ENCODE measurements at regions not wholly inside any gene's neighbourhood (a gene's known extent, or its start where the extent isn't known, plus 50 kb on each side); places are given as distances from the start of the nearest gene placed in this dataset.

GRCh38 chr21:43338951-43339350, 88.0 kb downstream of the SIK1 start:
- TF ChIP-seq, protein P1, sequence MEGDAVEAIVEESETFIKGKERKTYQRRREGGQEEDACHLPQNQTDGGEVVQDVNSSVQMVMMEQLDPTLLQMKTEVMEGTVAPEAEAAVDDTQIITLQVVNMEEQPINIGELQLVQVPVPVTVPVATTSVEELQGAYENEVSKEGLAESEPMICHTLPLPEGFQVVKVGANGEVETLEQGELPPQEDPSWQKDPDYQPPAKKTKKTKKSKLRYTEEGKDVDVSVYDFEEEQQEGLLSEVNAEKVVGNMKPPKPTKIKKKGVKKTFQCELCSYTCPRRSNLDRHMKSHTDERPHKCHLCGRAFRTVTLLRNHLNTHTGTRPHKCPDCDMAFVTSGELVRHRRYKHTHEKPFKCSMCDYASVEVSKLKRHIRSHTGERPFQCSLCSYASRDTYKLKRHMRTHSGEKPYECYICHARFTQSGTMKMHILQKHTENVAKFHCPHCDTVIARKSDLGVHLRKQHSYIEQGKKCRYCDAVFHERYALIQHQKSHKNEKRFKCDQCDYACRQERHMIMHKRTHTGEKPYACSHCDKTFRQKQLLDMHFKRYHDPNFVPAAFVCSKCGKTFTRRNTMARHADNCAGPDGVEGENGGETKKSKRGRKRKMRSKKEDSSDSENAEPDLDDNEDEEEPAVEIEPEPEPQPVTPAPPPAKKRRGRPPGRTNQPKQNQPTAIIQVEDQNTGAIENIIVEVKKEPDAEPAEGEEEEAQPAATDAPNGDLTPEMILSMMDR (IDR thresholded peaks at IDR 0.05; ENCODE audit: insufficient read depth, missing control alignments), result no peak
- FAIRE-seq, result no peak
- no peak for DNase-seq (ENCODE audit: insufficient read length, low spot score)

- FAIRE-seq (no peak), DNase-seq (ENCODE audit: insufficient read length, low spot score) (no peak)
- TF ChIP-seq, protein P1 (IDR thresholded peaks at IDR 0.05; ENCODE audit: insufficient read depth, missing control alignments), result no peak
Observed at GRCh38 chr21:43337901-43338655, 88.9 kb downstream of the SIK1 start.

DNA sequence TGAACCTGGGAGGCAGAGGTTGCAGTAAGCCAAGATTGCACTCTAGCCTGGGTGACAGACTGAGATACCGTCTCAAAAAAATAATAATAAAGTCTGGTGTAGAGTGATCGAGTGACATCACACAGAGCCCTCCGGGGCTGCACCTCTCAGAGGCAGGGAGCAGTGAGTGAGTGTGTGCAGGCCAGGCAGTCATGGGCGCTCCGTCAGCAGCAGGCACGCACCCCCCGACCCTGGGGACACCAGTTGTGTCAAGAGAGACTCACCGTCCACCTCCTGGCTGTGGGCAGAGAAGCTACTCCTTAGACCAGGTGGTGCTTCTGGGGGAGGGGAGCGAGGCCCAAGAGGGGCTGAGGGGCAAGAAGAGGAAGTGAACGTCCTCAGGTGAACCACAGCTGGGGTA, 91.8 kb downstream of the SIK1 start:
- TF ChIP-seq, protein P1 (IDR thresholded peaks at IDR 0.05; ENCODE audit: insufficient read depth, missing control alignments), result no peak
- no peak for FAIRE-seq
- no peak for DNase-seq (ENCODE audit: insufficient read length, low spot score)

GRCh38 chr21:43334214-43334958, 92.5 kb downstream of the SIK1 start:
- FAIRE-seq (no peak), DNase-seq (ENCODE audit: insufficient read length, low spot score) (no peak)
- TF ChIP-seq, protein P1 (IDR thresholded peaks at IDR 0.05; ENCODE audit: insufficient read depth, missing control alignments), result no peak

GRCh38 chr21:43333298-43334062, 93.5 kb downstream of the SIK1 start:
- DNase-seq (ENCODE audit: insufficient read length, low spot score) (no peak), FAIRE-seq (no peak)
- TF ChIP-seq, protein P1 (IDR thresholded peaks at IDR 0.05; ENCODE audit: insufficient read depth, missing control alignments), result no peak

- no peak for FAIRE-seq
- TF ChIP-seq, protein P1 (IDR thresholded peaks at IDR 0.05; ENCODE audit: insufficient read depth, missing control alignments), result no peak
- no peak for DNase-seq (ENCODE audit: insufficient read length, low spot score)
Observed at GRCh38 chr21:43332861-43333297, 94.1 kb downstream of the SIK1 start.

Data from D721Med (cell line).